GM12891 (cell line): ENCODE measurements at regions not wholly inside any gene's neighbourhood (a gene's known extent, or its start where the extent isn't known, plus 50 kb on each side); places are given as distances from the start of the nearest gene placed in this dataset.

ENCODE experiments used
- PAX5 ChIP-seq: IDR thresholded peaks from 2 replicates; pipeline ENCODE4 v1.6.1; 2011; ENCODE audit warnings: low read length, moderate library complexity, mild to moderate bottlenecking; ENCODE audit not compliant: insufficient read depth, severe bottlenecking
- POLR2A ChIP-seq: IDR thresholded peaks from 2 replicates; pipeline ENCODE4 v1.6.1; 2011; ENCODE audit warnings: low read depth, low read length, control low read depth
- POLR2AphosphoS5 ChIP-seq: IDR thresholded peaks from 2 replicates; pipeline ENCODE4 v1.6.1; 2011; ENCODE audit warnings: low read depth, low read length, control low read depth
- POU2F2 ChIP-seq: IDR thresholded peaks from 2 replicates; pipeline ENCODE4 v1.6.1; 2011; ENCODE audit warnings: low read depth, mild to moderate bottlenecking, control low read depth, low read length, moderate library complexity
- SPI1 ChIP-seq: IDR thresholded peaks from 2 replicates; pipeline ENCODE4 v1.6.1; 2011; ENCODE audit warnings: low read depth, low read length, control low read depth
- TAF1 ChIP-seq: IDR thresholded peaks from 2 replicates; pipeline ENCODE4 v1.6.1; 2011; ENCODE audit warnings: low read depth, low read length, control low read depth

- no peak for TF ChIP-seq TAF1
- TF ChIP-seq POLR2AphosphoS5: no peak
- TF ChIP-seq PAX5: no peak
- TF ChIP-seq SPI1: no peak
- no peak for TF ChIP-seq POLR2A
- TF ChIP-seq POU2F2: no peak
Measured at GRCh38 chr21:27112186-27112585, 145.3 kb upstream of the ADAMTS5 start.
